Mesothelial cell of epicardium (in vitro differentiated cells): ENCODE measurements at regions not wholly inside any gene's neighbourhood (a gene's known extent, or its start where the extent isn't known, plus 50 kb on each side); places are given as distances from the start of the nearest gene placed in this dataset.

Source experiments
- DNase-seq, 2 experiments: peaks; one replicate each; pipeline ENCODE4 v3.0.0; 2021; ENCODE audit warnings: low spot score in 2 of 2; ENCODE audit not compliant: unreplicated experiment in 2 of 2
- H3K27ac Mint-ChIP-seq: 2 replicates; pipeline ENCODE4 v1.8.0; 2021; ENCODE audit warnings: mixed read lengths
- H3K27me3 Mint-ChIP-seq: 2 replicates; pipeline ENCODE4 v1.8.0; 2021; ENCODE audit warnings: low read depth, mixed read lengths
- H3K36me3 Mint-ChIP-seq: 2 replicates; pipeline ENCODE4 v1.8.0; 2021; ENCODE audit warnings: mixed read lengths
- H3K4me1 Mint-ChIP-seq: 2 replicates; pipeline ENCODE4 v1.8.0; 2021; ENCODE audit warnings: mixed read lengths
- H3K4me3 Mint-ChIP-seq: 2 replicates; pipeline ENCODE4 v1.8.0; 2021; ENCODE audit warnings: mild to moderate bottlenecking, moderate library complexity, mixed read lengths
- H3K9me3 Mint-ChIP-seq: 2 replicates; pipeline ENCODE4 v1.8.0; 2021; ENCODE audit warnings: mixed read lengths
- TF ChIP-seq, protein P1 (sequence below): fragments of 200-600 bp; sonication (generic); IDR thresholded peaks from one replicate; pipeline ENCODE4 v1.5.0; 2021; ENCODE audit warnings: antibody characterized with exemption; ENCODE audit not compliant: unreplicated experiment

DNA sequence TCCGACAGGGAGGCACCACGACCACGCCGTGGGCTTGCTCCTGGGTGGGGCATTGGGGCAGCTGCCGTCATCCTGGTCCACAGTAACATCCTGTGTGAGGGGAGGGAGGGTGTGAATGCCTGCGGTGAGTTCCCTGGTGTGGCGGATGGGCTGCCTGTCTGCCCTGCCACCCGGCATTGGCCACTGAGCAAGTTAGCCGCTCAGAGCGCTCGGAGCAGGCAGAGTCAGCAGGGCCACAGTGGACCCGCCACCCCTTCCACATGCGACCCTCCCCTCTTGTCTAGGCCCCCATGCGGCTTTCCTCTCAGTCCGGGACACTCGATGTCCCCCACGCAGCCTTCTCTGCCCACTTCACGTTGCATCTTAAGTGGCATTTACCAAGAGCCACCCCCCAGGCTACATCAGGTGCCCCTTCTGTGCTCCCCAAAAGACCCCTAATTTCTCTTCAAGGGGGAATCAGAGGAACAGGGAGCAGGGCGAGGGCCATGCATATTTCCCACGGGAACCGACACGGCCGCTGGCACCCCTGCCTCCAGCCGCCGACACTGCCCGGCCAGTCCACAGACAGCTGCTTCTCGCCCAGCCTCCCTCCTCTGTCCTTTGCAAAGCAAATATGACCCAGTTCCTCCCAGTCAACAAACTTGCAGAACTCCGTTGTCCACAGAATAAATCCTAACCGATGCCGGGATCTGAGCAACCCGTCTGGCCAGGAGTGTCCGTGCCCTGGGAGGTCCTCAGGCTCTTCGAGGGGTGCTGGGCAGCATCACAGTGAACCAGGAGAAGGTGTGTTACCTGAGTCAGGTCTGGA lies 1482.1 kb downstream of the TBC1D22A start:
- Mint-ChIP-seq H3K4me1 (peaks cover 10% of the 10 kb centered on the region), H3K4me3 (no peak overlapping the region), H3K27ac (no peak overlapping the region), H3K36me3 (no peaks in the 10 kb centered on the region), H3K9me3 (no peaks in the 10 kb centered on the region), H3K27me3 (peaks cover 42% of the 10 kb centered on the region)
- TF ChIP-seq, protein P1, sequence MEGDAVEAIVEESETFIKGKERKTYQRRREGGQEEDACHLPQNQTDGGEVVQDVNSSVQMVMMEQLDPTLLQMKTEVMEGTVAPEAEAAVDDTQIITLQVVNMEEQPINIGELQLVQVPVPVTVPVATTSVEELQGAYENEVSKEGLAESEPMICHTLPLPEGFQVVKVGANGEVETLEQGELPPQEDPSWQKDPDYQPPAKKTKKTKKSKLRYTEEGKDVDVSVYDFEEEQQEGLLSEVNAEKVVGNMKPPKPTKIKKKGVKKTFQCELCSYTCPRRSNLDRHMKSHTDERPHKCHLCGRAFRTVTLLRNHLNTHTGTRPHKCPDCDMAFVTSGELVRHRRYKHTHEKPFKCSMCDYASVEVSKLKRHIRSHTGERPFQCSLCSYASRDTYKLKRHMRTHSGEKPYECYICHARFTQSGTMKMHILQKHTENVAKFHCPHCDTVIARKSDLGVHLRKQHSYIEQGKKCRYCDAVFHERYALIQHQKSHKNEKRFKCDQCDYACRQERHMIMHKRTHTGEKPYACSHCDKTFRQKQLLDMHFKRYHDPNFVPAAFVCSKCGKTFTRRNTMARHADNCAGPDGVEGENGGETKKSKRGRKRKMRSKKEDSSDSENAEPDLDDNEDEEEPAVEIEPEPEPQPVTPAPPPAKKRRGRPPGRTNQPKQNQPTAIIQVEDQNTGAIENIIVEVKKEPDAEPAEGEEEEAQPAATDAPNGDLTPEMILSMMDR: no peak
- no peak for DNase-seq

DNA sequence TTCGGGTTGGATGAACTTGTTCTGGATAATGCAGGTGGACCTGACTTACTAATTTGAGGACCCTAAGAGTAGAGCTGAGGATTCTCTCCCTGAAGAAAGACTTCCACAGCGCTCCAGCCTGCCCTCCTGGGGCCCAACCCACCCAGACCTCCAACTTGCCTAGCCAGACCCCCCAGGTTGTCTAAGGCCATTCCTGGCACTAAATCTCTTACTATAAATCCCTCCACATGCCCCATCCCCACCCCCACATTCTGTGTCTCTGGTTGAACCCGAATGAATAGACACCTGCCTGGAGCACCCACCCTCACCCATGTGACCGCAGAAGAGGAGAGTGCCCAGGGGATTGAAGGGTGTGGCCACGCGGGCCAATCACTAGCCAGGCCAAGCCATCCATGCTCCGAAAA lies 1480.0 kb downstream of the TBC1D22A start:
- no peaks in the 10 kb centered on the region for H3K9me3 Mint-ChIP-seq
- DNase-seq: no peak
- no peaks in the 10 kb centered on the region for H3K36me3 Mint-ChIP-seq
- H3K4me1 Mint-ChIP-seq: peaks cover 14% of the 10 kb centered on the region
- H3K27ac Mint-ChIP-seq: no peak overlapping the region
- H3K4me3 Mint-ChIP-seq: no peak overlapping the region
- TF ChIP-seq, protein P1: no peak
- peaks cover 40% of the 10 kb centered on the region for H3K27me3 Mint-ChIP-seq

DNA sequence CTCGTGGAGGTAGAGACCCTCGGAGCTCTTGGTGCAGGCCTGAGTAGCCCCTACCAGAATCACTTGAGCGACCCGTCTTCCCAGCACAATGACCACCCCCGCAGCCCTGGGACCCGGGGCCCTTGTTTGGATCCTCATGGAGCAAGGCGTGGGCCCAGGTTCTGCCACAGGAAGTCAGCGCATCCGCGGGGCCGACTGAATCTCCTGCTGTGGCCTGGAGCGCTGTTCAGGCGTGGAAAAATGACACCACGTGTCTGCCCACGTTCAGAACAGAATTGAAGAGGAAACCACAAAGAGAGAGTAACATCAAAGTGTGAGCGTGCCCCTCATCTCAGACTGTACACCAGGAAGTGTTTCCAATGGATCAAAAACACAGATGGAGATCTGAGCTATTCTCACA lies 1479.2 kb downstream of the TBC1D22A start:
- Mint-ChIP-seq H3K27me3 (peaks cover 35% of the 10 kb centered on the region), H3K27ac (no peak overlapping the region), H3K9me3 (no peaks in the 10 kb centered on the region), H3K4me3 (no peak overlapping the region), H3K36me3 (no peaks in the 10 kb centered on the region), H3K4me1 (peaks cover 14% of the 10 kb centered on the region)
- TF ChIP-seq, protein P1: no peak
- DNase-seq: no peak

DNA sequence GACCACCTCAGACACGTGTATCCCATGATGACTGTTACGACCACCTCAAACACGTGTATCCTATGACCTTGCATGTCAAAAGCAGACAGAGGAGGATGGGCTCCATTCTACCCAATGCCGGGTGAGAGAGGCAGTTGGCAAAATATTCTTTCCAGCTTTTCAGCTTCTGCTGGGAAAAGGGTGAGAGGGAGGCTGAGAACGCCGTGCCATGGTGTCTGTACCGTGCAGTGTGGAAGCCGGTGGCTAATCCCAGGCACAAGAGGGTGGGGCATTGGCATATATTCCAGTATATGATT lies 1478.4 kb downstream of the TBC1D22A start:
- H3K9me3 Mint-ChIP-seq: no peaks in the 10 kb centered on the region
- H3K36me3 Mint-ChIP-seq: no peaks in the 10 kb centered on the region
- TF ChIP-seq, protein P1: no peak
- H3K27me3 Mint-ChIP-seq: peaks cover 29% of the 10 kb centered on the region
- no peak overlapping the region for H3K4me3 Mint-ChIP-seq
- H3K4me1 Mint-ChIP-seq: peaks cover 14% of the 10 kb centered on the region
- no peak overlapping the region for H3K27ac Mint-ChIP-seq
- DNase-seq: no peak

DNA sequence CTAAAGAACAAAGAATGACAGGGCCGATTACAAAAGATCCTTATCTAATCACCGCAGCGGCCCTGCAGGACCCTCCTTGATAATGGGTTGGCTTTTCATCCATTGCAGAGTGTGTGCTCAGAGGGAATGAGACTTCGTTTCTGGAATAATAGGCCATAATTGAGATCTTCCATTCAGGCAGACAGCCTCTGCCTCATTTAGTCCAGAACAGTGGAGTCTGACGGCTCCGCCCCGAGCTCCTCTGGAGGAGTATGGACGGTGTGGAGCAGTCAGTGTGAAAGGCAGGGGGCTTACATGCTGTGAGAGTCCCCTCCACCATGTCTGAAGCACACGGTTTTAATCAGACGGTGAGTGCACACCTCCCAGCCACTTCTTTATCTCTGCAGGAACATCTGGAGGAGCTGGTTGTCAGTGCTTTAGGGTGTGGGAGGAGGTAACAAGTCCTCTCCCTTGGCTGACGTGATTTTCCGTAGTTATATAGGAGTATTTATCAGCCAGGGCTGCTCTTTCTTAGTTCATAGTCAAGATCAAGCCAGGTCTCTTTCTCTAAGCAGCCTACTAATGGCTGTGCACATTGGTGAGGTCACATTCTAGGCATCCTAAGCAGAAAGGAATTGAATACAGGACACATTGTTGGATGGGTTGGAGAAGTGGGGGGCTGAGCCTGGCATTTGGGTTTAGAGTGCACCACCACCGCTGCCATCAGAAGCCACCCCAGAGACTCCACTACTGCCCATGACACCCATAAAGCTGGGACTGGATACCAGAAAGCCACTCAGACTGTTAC lies 1477.9 kb downstream of the TBC1D22A start:
- Mint-ChIP-seq H3K36me3 (no peaks in the 10 kb centered on the region), H3K27me3 (peaks cover 26% of the 10 kb centered on the region), H3K27ac (no peak overlapping the region), H3K4me1 (peaks cover 14% of the 10 kb centered on the region), H3K4me3 (no peak overlapping the region), H3K9me3 (no peaks in the 10 kb centered on the region)
- TF ChIP-seq, protein P1: no peak
- DNase-seq: no peak
